SU-DHL-6 (cell line): ENCODE measurements at regions not wholly inside any gene's neighbourhood (a gene's known extent, or its start where the extent isn't known, plus 50 kb on each side); places are given as distances from the start of the nearest gene placed in this dataset.

Source experiments
- CTCF ChIP-seq: fragments of 200-600 bp; sonication (generic); IDR thresholded peaks from one replicate; pipeline ENCODE4 v1.5.1; 2017; ENCODE audit warnings: antibody characterized with exemption, mild to moderate bottlenecking, low read length, moderate library complexity; ENCODE audit not compliant: insufficient read depth, poor library complexity, severe bottlenecking
- EZH2phosphoT487 ChIP-seq: fragments of 200-600 bp; sonication (generic), shearing (Covaris generic); conservative IDR thresholded peaks from 2 replicates; pipeline ENCODE4 v1.6.1; 2018; ENCODE audit warnings: mild to moderate bottlenecking, antibody characterized with exemption, low read length, moderate library complexity, mixed read lengths

GRCh38 chr2:8590938-8591337 lies 90.9 kb upstream of the ID2 start:
- no peak for TF ChIP-seq CTCF
- TF ChIP-seq EZH2phosphoT487: no peak
